Daoy (cell line): ENCODE measurements at regions not wholly inside any gene's neighbourhood (a gene's known extent, or its start where the extent isn't known, plus 50 kb on each side); places are given as distances from the start of the nearest gene placed in this dataset.

Source experiments
- DNase-seq: peaks from one replicate; pipeline ENCODE4 v3.0.0-alpha.2; 2015; ENCODE audit warnings: low read depth

GRCh38 chr7:21317966-21318915 lies 109.6 kb upstream of the SP4 start:
- peak; percentile 32 for DNase-seq

GRCh38 chr7:21318916-21319270 lies 109.0 kb upstream of the SP4 start:
- no peak for DNase-seq

GRCh38 chr7:21326241-21326640 lies 101.6 kb upstream of the SP4 start:
- DNase-seq = no peak

GRCh38 chr7:21326921-21327320 lies 101.0 kb upstream of the SP4 start:
- DNase-seq = no peak

GRCh38 chr7:21327422-21328409 lies 100.2 kb upstream of the SP4 start:
- no peak for DNase-seq

- no peak for DNase-seq
Measured at GRCh38 chr7:21330462-21331178, 97.3 kb upstream of the SP4 start.

GRCh38 chr7:21334906-21335305 lies 93.0 kb upstream of the SP4 start:
- no peak for DNase-seq

GRCh38 chr7:21336743-21337142 lies 91.1 kb upstream of the SP4 start:
- DNase-seq = no peak

- DNase-seq = peak; percentile 45
Measured at GRCh38 chr7:21338728-21339164, 89.1 kb upstream of the SP4 start.

GRCh38 chr7:21344900-21345299 lies 83.0 kb upstream of the SP4 start:
- DNase-seq = peak; percentile 32

- DNase-seq = no peak
Measured at GRCh38 chr7:21345361-21345760, 82.5 kb upstream of the SP4 start.

- DNase-seq = no peak
Measured at GRCh38 chr7:21346297-21346696, 81.6 kb upstream of the SP4 start.

GRCh38 chr7:21352540-21353387 lies 75.1 kb upstream of the SP4 start:
- DNase-seq = no peak

GRCh38 chr7:21353388-21353780 lies 74.5 kb upstream of the SP4 start:
- DNase-seq = no peak

GRCh38 chr7:21354284-21354683 lies 73.6 kb upstream of the SP4 start:
- no peak for DNase-seq

GRCh38 chr7:21355406-21355874 lies 72.4 kb upstream of the SP4 start:
- DNase-seq = no peak

GRCh38 chr7:21356616-21357015 lies 71.3 kb upstream of the SP4 start:
- DNase-seq = no peak

- no peak for DNase-seq
Measured at GRCh38 chr7:21357151-21358097, 70.5 kb upstream of the SP4 start.

- DNase-seq = no peak
Measured at GRCh38 chr7:21358648-21359047, 69.2 kb upstream of the SP4 start.

- DNase-seq = no peak
Measured at GRCh38 chr7:21359163-21359562, 68.7 kb upstream of the SP4 start.
